Gastrocnemius medialis (tissue), 4 donors: ENCODE measurements at regions not wholly inside any gene's neighbourhood (a gene's known extent, or its start where the extent isn't known, plus 50 kb on each side); places are given as distances from the start of the nearest gene placed in this dataset.

ENCODE experiments used
- ATAC-seq, 2 donors: fragments of 150-250 bp; one replicate each; pipeline ENCODE4 v1.9.1; 2016
- DNase-seq, 2 donors: peaks; one replicate each; pipeline ENCODE4 v3.0.0-alpha.2; 2019
- H3K27ac ChIP-seq, 4 donors: fragments of 200-600 bp; sonication (generic); 1 replicate in 1 of 4; 2 replicates in 3 of 4; pipeline ENCODE4 v1.5.1; 2016 to 2018; ENCODE audit warnings: mild to moderate bottlenecking in 2 of 4, moderate library complexity in 1 of 4
- H3K27me3 ChIP-seq, 3 donors: fragments of 200-600 bp; sonication (generic) in 2 of 3; 1 replicate in 1 of 3; 2 replicates in 2 of 3; pipeline versions ENCODE4 v1.5.1 to v1.6.0; 2016 to 2019; ENCODE audit warnings: mild to moderate bottlenecking in 1 of 3, moderate library complexity in 1 of 3
- H3K36me3 ChIP-seq, 2 donors: fragments of 200-600 bp; sonication (generic) in 1 of 2; one replicate each; pipeline ENCODE4 v1.5.1; 2017 to 2018
- H3K4me1 ChIP-seq, 2 donors: fragments of 200-600 bp; sonication (generic) in 1 of 2; one replicate each; pipeline ENCODE4 v1.5.1; 2016 to 2017; ENCODE audit warnings: mild to moderate bottlenecking in 2 of 2
- H3K4me3 ChIP-seq, 4 donors: fragments of 200-600 bp; sonication (generic) in 3 of 4; 1 replicate in 1 of 4; 2 replicates in 3 of 4; pipeline ENCODE4 v1.5.1; 2016 to 2019; ENCODE audit warnings: mild to moderate bottlenecking in 2 of 4
- H3K9me3 ChIP-seq, 3 donors: fragments of 200-600 bp; sonication (generic) in 2 of 3; 1 replicate in 1 of 3; 2 replicates in 2 of 3; pipeline ENCODE4 v1.5.1; 2016 to 2019
- POLR2A ChIP-seq, 2 donors: fragments of 450-650 bp; IDR thresholded peaks; one replicate each; pipeline ENCODE4 v1.6.1; 2017; ENCODE audit warnings: antibody characterized with exemption in 2 of 2, mild to moderate bottlenecking in 2 of 2, moderate library complexity in 2 of 2
- in situ Hi-C, 4 donors: fragments of 200-750 bp; cut with MboI; loops; one replicate each; pipeline versions ENCODE4 v1.15.0 to v1.8.0; 2017; ENCODE audit warnings: low sequenced_read_pairs in 4 of 4
- intact Hi-C: fragments of 100-400 bp; cut with DNase I; formaldehyde crosslinking; loops from one replicate; pipeline ENCODE4 v1.15.1; 2023; ENCODE audit warnings: low total_unique reads
- TF ChIP-seq, protein P1 (sequence below), 5 experiments: fragments of 450-650 bp in 3 of 5; fragments of 200-600 bp in 2 of 5; sonication (generic) in 2 of 5; IDR thresholded peaks in 4 of 5; conservative IDR thresholded peaks in 1 of 5; 1 replicate in 4 of 5; 2 replicates in 1 of 5; pipeline ENCODE4 v1.5.1; 2016 to 2019; ENCODE audit warnings: antibody characterized with exemption in 5 of 5, mild to moderate bottlenecking in 3 of 5, moderate library complexity in 3 of 5

DNA sequence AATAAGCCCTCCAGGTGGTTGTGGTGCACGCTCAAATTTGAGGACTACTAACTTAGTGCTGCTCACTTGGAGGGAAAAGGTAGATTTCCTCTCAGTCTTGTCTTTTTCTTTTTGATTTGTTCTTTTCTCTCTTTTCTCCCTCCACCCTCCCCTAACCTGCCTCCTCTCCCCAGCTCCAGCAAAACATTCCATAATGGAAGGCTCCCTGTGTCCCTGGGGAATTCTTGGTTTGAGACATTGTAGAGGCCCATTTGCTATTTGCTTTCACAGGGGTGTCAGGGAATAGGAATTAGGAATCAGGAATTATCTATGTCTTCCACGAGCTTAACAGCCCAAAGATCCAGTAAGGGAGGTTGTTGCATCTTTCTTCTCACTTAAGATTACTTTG is 136.8 kb upstream of the UMPS start:
- Histone ChIP-seq H3K27me3 (no peaks in the 10 kb centered on the region), H3K36me3 (no peaks in the 10 kb centered on the region), H3K4me1 (peaks cover 10 to 31% of the 10 kb centered on the region in 2 donors), H3K9me3 (no peaks in the 10 kb centered on the region), H3K27ac (peak overlapping the region in 2 of 4 donors; percentile 24 to 50), H3K4me3 (no peak overlapping the region)
- in situ Hi-C loops (loop anchor here in 1 of 4 donors (25.0 kb wide), 1 partner anchor 319 kb away; no protein-coding TSS in a partner anchor), intact Hi-C loops (no loop called here)
- ATAC-seq (no peak), DNase-seq (no peak)
- TF ChIP-seq, protein P1, sequence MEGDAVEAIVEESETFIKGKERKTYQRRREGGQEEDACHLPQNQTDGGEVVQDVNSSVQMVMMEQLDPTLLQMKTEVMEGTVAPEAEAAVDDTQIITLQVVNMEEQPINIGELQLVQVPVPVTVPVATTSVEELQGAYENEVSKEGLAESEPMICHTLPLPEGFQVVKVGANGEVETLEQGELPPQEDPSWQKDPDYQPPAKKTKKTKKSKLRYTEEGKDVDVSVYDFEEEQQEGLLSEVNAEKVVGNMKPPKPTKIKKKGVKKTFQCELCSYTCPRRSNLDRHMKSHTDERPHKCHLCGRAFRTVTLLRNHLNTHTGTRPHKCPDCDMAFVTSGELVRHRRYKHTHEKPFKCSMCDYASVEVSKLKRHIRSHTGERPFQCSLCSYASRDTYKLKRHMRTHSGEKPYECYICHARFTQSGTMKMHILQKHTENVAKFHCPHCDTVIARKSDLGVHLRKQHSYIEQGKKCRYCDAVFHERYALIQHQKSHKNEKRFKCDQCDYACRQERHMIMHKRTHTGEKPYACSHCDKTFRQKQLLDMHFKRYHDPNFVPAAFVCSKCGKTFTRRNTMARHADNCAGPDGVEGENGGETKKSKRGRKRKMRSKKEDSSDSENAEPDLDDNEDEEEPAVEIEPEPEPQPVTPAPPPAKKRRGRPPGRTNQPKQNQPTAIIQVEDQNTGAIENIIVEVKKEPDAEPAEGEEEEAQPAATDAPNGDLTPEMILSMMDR (IDR thresholded peaks at IDR 0.05 in 4 of 5, conservative IDR thresholded peaks at IDR 0.05 in 1 of 5) = no peak
- no peak for TF ChIP-seq POLR2A (IDR thresholded peaks at IDR 0.05)

GRCh38 chr3:124594581-124594980 is 135.7 kb upstream of the UMPS start:
- TF ChIP-seq, protein P1 (IDR thresholded peaks at IDR 0.05 in 4 of 5, conservative IDR thresholded peaks at IDR 0.05 in 1 of 5) = no peak
- TF ChIP-seq POLR2A (IDR thresholded peaks at IDR 0.05) = no peak
- H3K27ac ChIP-seq = no peak overlapping the region
- no peak overlapping the region for H3K4me3 ChIP-seq
- intact Hi-C loops = no loop called here
- in situ Hi-C loops = loop anchor here in 1 of 4 donors (25.0 kb wide), 1 partner anchor 318 kb away; no protein-coding TSS in a partner anchor
- no peak for ATAC-seq
- no peak for DNase-seq
- H3K27me3 ChIP-seq = no peaks in the 10 kb centered on the region
- no peaks in the 10 kb centered on the region for H3K9me3 ChIP-seq
- peaks cover 14 to 38% of the 10 kb centered on the region in 2 donors for H3K4me1 ChIP-seq
- no peaks in the 10 kb centered on the region for H3K36me3 ChIP-seq

DNA sequence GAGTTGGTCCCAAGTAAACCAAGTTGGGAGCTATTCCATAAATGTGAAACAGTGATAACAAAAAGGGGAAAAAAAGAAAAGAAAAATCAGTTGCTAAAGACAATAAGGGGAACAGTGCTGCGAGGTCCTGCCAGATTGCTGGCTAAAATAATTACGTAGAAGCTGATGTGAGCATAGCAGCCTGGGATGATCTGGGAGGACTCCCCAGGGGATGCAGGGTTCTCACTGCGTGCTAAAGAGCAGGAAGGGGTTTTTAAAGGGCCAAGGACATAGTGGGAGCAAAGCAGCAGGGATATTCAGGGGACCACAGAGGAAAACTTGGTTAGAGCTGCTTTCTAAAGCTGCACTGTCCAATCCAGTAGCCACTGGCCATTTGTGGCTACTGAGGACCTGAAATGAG is 133.0 kb upstream of the UMPS start:
- ATAC-seq (no peak), DNase-seq (no peak)
- intact Hi-C loops = no loop called here
- no peak overlapping the region for H3K4me3 ChIP-seq
- H3K27ac ChIP-seq = peak overlapping the region; percentile 77 to 88 (median 82)
- peaks cover 36 to 62% of the 10 kb centered on the region in 2 donors for H3K4me1 ChIP-seq
- no peak for TF ChIP-seq POLR2A (IDR thresholded peaks at IDR 0.05)
- in situ Hi-C loops = loop anchor here in 1 of 4 donors (25.0 kb wide), 1 partner anchor 315 kb away; no protein-coding TSS in a partner anchor
- no peaks in the 10 kb centered on the region for H3K27me3 ChIP-seq
- H3K9me3 ChIP-seq = no peaks in the 10 kb centered on the region
- no peaks in the 10 kb centered on the region for H3K36me3 ChIP-seq

GRCh38 chr3:124597979-124598378 is 132.3 kb upstream of the UMPS start:
- Histone ChIP-seq H3K4me1 (peaks cover 32 to 62% of the 10 kb centered on the region in 2 donors), H3K4me3 (no peak overlapping the region), H3K27me3 (no peaks in the 10 kb centered on the region), H3K36me3 (no peaks in the 10 kb centered on the region), H3K9me3 (no peaks in the 10 kb centered on the region), H3K27ac (peak overlapping the region; percentile 77 to 88 (median 82))
- TF ChIP-seq, protein P1 (IDR thresholded peaks at IDR 0.05 in 4 of 5, conservative IDR thresholded peaks at IDR 0.05 in 1 of 5) = no peak
- TF ChIP-seq POLR2A (IDR thresholded peaks at IDR 0.05) = no peak
- in situ Hi-C loops = loop anchor here in 1 of 4 donors (25.0 kb wide), 1 partner anchor 314 kb away; no protein-coding TSS in a partner anchor
- DNase-seq = no peak
- intact Hi-C loops = loop anchor here (2.0 kb wide), 1 partner anchor 13 kb away; no protein-coding TSS in a partner anchor
- ATAC-seq = no peak

DNA sequence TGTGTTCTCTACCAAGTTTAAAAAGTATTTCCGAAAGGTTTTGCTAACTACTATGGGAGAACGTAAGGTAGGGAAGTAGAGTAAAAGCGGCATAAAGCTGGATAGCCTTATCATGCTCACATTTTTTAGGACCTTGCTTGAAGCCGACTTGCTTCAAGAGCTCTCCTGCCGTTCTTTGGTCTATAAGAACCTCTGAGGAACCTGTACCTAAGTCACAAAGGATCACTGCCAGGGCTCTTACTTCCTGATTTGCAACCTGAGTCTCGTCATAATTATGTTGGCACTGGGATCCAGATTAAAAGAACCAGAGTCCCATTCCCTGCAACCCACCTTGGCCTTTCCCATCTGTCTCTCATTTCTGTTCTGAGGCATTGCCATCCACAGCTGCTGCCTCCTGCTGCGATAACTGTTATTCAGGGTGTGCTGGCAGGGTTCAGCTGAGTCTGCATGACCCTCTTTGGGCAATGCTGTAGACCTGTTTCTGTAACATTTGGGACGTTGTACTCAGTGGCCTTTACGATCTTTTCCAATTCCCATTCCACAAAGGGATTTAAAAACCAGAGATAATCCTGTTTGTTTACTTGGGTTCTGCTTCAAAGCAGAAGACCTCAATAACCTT is 131.0 kb upstream of the UMPS start:
- H3K4me1 ChIP-seq = peaks cover 39 to 63% of the 10 kb centered on the region in 2 donors
- H3K27me3 ChIP-seq = no peaks in the 10 kb centered on the region
- H3K4me3 ChIP-seq = no peak overlapping the region
- no peak for TF ChIP-seq POLR2A (IDR thresholded peaks at IDR 0.05)
- TF ChIP-seq, protein P1 (IDR thresholded peaks at IDR 0.05 in 4 of 5, conservative IDR thresholded peaks at IDR 0.05 in 1 of 5) = no peak
- no peaks in the 10 kb centered on the region for H3K9me3 ChIP-seq
- peak overlapping the region; percentile 77 to 88 (median 82) for H3K27ac ChIP-seq
- no peak for DNase-seq
- intact Hi-C loops (loop anchor here (2.0 kb wide), 1 partner anchor 14 kb away; no protein-coding TSS in a partner anchor), in situ Hi-C loops (loop anchor here in 1 of 4 donors (25.0 kb wide), 1 partner anchor 313 kb away; no protein-coding TSS in a partner anchor)
- ATAC-seq = peak in 1 of 2 donors; percentile 19
- no peaks in the 10 kb centered on the region for H3K36me3 ChIP-seq
